HEK293T (cell line): ENCODE measurements at regions not wholly inside any gene's neighbourhood (a gene's known extent, or its start where the extent isn't known, plus 50 kb on each side); places are given as distances from the start of the nearest gene placed in this dataset.
"Not testable (repeated sequence)": the region's sequence is repeated elsewhere in the genome, so short reads cannot be mapped to it uniquely, and the experiment has no call there.

Experiments
- SP1 ChIP-seq: fragments of 450-650 bp; IDR thresholded peaks from 2 replicates; pipeline ENCODE4 v1.6.1; 2017
- SUZ12 ChIP-seq: fragments of 450-650 bp; IDR thresholded peaks from 2 replicates; pipeline ENCODE4 v1.6.1; 2016; ENCODE audit warnings: mild to moderate bottlenecking
- TARDBP ChIP-seq: fragments of 450-650 bp; IDR thresholded peaks from 2 replicates; pipeline ENCODE4 v1.6.1; 2016

GRCh38 chr14:105684056-105684455 lies 157.7 kb downstream of the TMEM121 start:
- TF ChIP-seq SUZ12, SP1, TARDBP: not testable (repeated sequence)
